H9 (cell line): ENCODE measurements at regions not wholly inside any gene's neighbourhood (a gene's known extent, or its start where the extent isn't known, plus 50 kb on each side); places are given as distances from the start of the nearest gene placed in this dataset.

Source experiments
- DNase-seq: peaks from one replicate; pipeline ENCODE4 v3.0.0-alpha.2; 2017
- H2AFZ ChIP-seq: one replicate; pipeline ENCODE4 v1.6.1; 2013; ENCODE audit warnings: mild to moderate bottlenecking, low read length, control low read depth, moderate library complexity
- H2AK5ac ChIP-seq: 2 replicates; pipeline ENCODE4 v1.6.1; 2013; ENCODE audit warnings: low read length, control low read depth, mixed read lengths; ENCODE audit not compliant: insufficient read length
- H2BK120ac ChIP-seq: one replicate; pipeline ENCODE4 v1.6.1; 2013; ENCODE audit warnings: low read depth, mild to moderate bottlenecking, low read length, control low read depth, inconsistent platforms; ENCODE audit not compliant: poor library complexity, severe bottlenecking
- H2BK12ac ChIP-seq: 2 replicates; pipeline ENCODE4 v1.6.1; 2013; ENCODE audit warnings: low read length, control low read depth, mixed read lengths, low read depth; ENCODE audit not compliant: insufficient read length
- H2BK15ac ChIP-seq: 2 replicates; pipeline ENCODE4 v1.6.1; 2013; ENCODE audit warnings: low read depth, low read length, control low read depth
- H2BK20ac ChIP-seq: one replicate; pipeline ENCODE4 v1.6.1; 2013; ENCODE audit warnings: low read depth, mild to moderate bottlenecking, low read length, control low read depth, inconsistent platforms; ENCODE audit not compliant: poor library complexity, severe bottlenecking
- H2BK5ac ChIP-seq: 2 replicates; pipeline ENCODE4 v1.6.1; 2013; ENCODE audit warnings: low read length, control low read depth, mixed read lengths; ENCODE audit not compliant: insufficient read length
- H3K14ac ChIP-seq: 2 replicates; pipeline ENCODE4 v1.6.1; 2013; ENCODE audit warnings: low read length, control low read depth; ENCODE audit not compliant: insufficient read depth
- H3K18ac ChIP-seq: 2 replicates; pipeline ENCODE4 v1.6.1; 2013; ENCODE audit warnings: low read depth, mild to moderate bottlenecking, mixed read lengths, low read length, control low read depth; ENCODE audit not compliant: insufficient read length
- H3K23ac ChIP-seq: 2 replicates; pipeline ENCODE4 v1.6.1; 2013; ENCODE audit warnings: low read length, control low read depth, mixed read lengths, low read depth; ENCODE audit not compliant: insufficient read length
- H3K23me2 ChIP-seq: 2 replicates; pipeline ENCODE4 v1.6.1; 2013; ENCODE audit warnings: low read depth, mild to moderate bottlenecking, mixed read lengths, low read length, control low read depth; ENCODE audit not compliant: insufficient read length, poor library complexity, severe bottlenecking
- H3K27ac ChIP-seq: 2 replicates; pipeline ENCODE4 v1.5.1; 2013; ENCODE audit warnings: low read length, control low read depth, mixed read lengths, low read depth; ENCODE audit not compliant: insufficient read length
- H3K27me3 ChIP-seq: 2 replicates; pipeline ENCODE4 v1.6.1; 2013; ENCODE audit warnings: low read length, control low read depth, inconsistent platforms; ENCODE audit not compliant: insufficient read depth
- H3K4ac ChIP-seq: 2 replicates; pipeline ENCODE4 v1.6.1; 2013; ENCODE audit warnings: low read depth, mild to moderate bottlenecking, control low read depth, inconsistent platforms, low read length, moderate library complexity
- H3K4me1 ChIP-seq: 2 replicates; pipeline ENCODE4 v1.6.1; 2013; ENCODE audit warnings: low read length, control low read depth, inconsistent platforms; ENCODE audit not compliant: insufficient read depth
- H3K4me2 ChIP-seq: 2 replicates; pipeline ENCODE4 v1.6.1; 2013; ENCODE audit warnings: low read length, control low read depth, mixed read lengths; ENCODE audit not compliant: insufficient read length, insufficient read depth
- H3K56ac ChIP-seq: 2 replicates; pipeline ENCODE4 v1.6.1; 2013; ENCODE audit warnings: low read depth, mild to moderate bottlenecking, mixed read lengths, low read length, control low read depth; ENCODE audit not compliant: insufficient read length
- H3K79me1 ChIP-seq: 2 replicates; pipeline ENCODE4 v1.6.1; 2013; ENCODE audit warnings: low read depth, mild to moderate bottlenecking, moderate library complexity, low read length, control low read depth, inconsistent platforms; ENCODE audit not compliant: insufficient read depth, poor library complexity, severe bottlenecking
- H3K79me2 ChIP-seq: 2 replicates; pipeline ENCODE4 v1.6.1; 2013; ENCODE audit warnings: low read length, control low read depth, inconsistent platforms; ENCODE audit not compliant: insufficient read depth
- H3K9ac ChIP-seq: 2 replicates; pipeline ENCODE4 v1.6.1; 2013; ENCODE audit warnings: low read length, control low read depth, mixed read lengths; ENCODE audit not compliant: insufficient read length; ENCODE audit errors: extremely low read depth
- H3K9me3 ChIP-seq: one replicate; pipeline ENCODE4 v1.6.1; 2013; ENCODE audit warnings: low read depth, low read length, inconsistent platforms; ENCODE audit not compliant: control insufficient read depth
- H3T11ph ChIP-seq: one replicate; pipeline ENCODE4 v1.6.1; 2013; ENCODE audit warnings: mild to moderate bottlenecking, low read length, control low read depth, inconsistent platforms
- H4K20me1 ChIP-seq: one replicate; pipeline ENCODE4 v1.6.1; 2013; ENCODE audit not compliant: control insufficient read depth, insufficient read length, insufficient read depth
- H4K5ac ChIP-seq: 2 replicates; pipeline ENCODE4 v1.6.1; 2013; ENCODE audit warnings: low read depth, mild to moderate bottlenecking, mixed read lengths, low read length, control low read depth; ENCODE audit not compliant: insufficient read length
- H4K8ac ChIP-seq: replicated peaks from 2 replicates; pipeline ENCODE4 v1.6.1; 2013; ENCODE audit warnings: low read length, control low read depth, mixed read lengths, low read depth; ENCODE audit not compliant: insufficient read length
- H4K91ac ChIP-seq: 2 replicates; pipeline ENCODE4 v1.6.1; 2013; ENCODE audit warnings: low read depth, mild to moderate bottlenecking, moderate library complexity, mixed read lengths, low read length, control low read depth; ENCODE audit not compliant: insufficient read length
- H3K27ac Mint-ChIP-seq, 3 experiments: 2 replicates in 2 of 3; 3 replicates in 1 of 3; pipeline ENCODE4 v1.8.0; 2020 to 2021; ENCODE audit warnings: mixed read lengths in 3 of 3, mild to moderate bottlenecking in 1 of 3, moderate library complexity in 1 of 3
- H3K27me3 Mint-ChIP-seq: 2 replicates; pipeline ENCODE4 v1.8.0; 2021; ENCODE audit warnings: low read depth, mild to moderate bottlenecking, moderate library complexity, mixed read lengths
- H3K36me3 Mint-ChIP-seq, 3 experiments: 2 replicates in 2 of 3; 3 replicates in 1 of 3; pipeline ENCODE4 v1.8.0; 2020 to 2021; ENCODE audit warnings: low read depth in 3 of 3, mixed read lengths in 3 of 3; ENCODE audit not compliant: insufficient read depth in 1 of 3
- H3K4me1 Mint-ChIP-seq, 2 experiments: 2 replicates each; pipeline ENCODE4 v1.8.0; 2020; ENCODE audit warnings: mixed read lengths in 2 of 2
- H3K4me3 Mint-ChIP-seq, 2 experiments: 2 replicates in 1 of 2; 3 replicates in 1 of 2; pipeline ENCODE4 v1.8.0; 2020 to 2021; ENCODE audit warnings: mild to moderate bottlenecking in 2 of 2, mixed read lengths in 2 of 2, moderate library complexity in 1 of 2
- H3K9me3 Mint-ChIP-seq, 2 experiments: 2 replicates in 1 of 2; 3 replicates in 1 of 2; pipeline ENCODE4 v1.8.0; 2020; ENCODE audit warnings: mild to moderate bottlenecking in 2 of 2, mixed read lengths in 2 of 2, moderate library complexity in 1 of 2
- CTCF ChIP-seq: fragments of 200-600 bp; sonication (generic); conservative IDR thresholded peaks from 3 replicates; pipeline ENCODE4 v1.8.0; 2021; ENCODE audit warnings: antibody characterized with exemption, mild to moderate bottlenecking

- no peaks in the 10 kb centered on the region for H3K27me3 ChIP-seq
- no peaks in the 10 kb centered on the region for H3K9me3 ChIP-seq
- H3K14ac ChIP-seq, result no peak overlapping the region
- H2BK20ac ChIP-seq, result no peak overlapping the region
- no peak overlapping the region for H2BK15ac ChIP-seq
- no peak overlapping the region for H4K5ac ChIP-seq
- H2AK5ac ChIP-seq, result no peak overlapping the region
- Mint-ChIP-seq H3K36me3 (peaks cover 0 to 9% (median 0%) of the 10 kb centered on the region in 3 experiments; a peak in 3 of 7 replicates), H3K9me3 (peaks cover 6 to 8% of the 10 kb centered on the region in 2 experiments; a peak in 3 of 5 replicates), H3K27me3 (no peaks in the 10 kb centered on the region), H3K4me1 (peaks cover 0 to 7% of the 10 kb centered on the region in 2 experiments; a peak in 1 of 4 replicates), H3K4me3 (no peak overlapping the region), H3K27ac (no peak overlapping the region)
- no peak overlapping the region for H2AFZ ChIP-seq
- no peak overlapping the region for H2BK120ac ChIP-seq
- no peak for DNase-seq
- no peak overlapping the region for H3K27ac ChIP-seq
- no peaks in the 10 kb centered on the region for H3K79me2 ChIP-seq
- no peak overlapping the region for H3K4me2 ChIP-seq
- H3K18ac ChIP-seq, result no peak overlapping the region
- no peak overlapping the region for H3K9ac ChIP-seq
- no peaks in the 10 kb centered on the region for H3K23me2 ChIP-seq
- H4K91ac ChIP-seq, result no peak overlapping the region
- no peak overlapping the region for H2BK5ac ChIP-seq
- H3K4me1 ChIP-seq, result no peaks in the 10 kb centered on the region
- no peak overlapping the region for H4K8ac ChIP-seq
- H3K4ac ChIP-seq, result no peak overlapping the region
- H2BK12ac ChIP-seq, result no peak overlapping the region
- H3K23ac ChIP-seq, result no peak overlapping the region
- no peak overlapping the region for H3K56ac ChIP-seq
- no peak overlapping the region for H3T11ph ChIP-seq
- no peak for TF ChIP-seq CTCF
- H4K20me1 ChIP-seq, result no peaks in the 10 kb centered on the region
- H3K79me1 ChIP-seq, result no peaks in the 10 kb centered on the region
Observed at GRCh38 chr5:166758151-166758550, 1533.3 kb upstream of the WWC1 start.
